ENCODE measurements at regions not wholly inside any gene's neighbourhood (a gene's known extent, or its start where the extent isn't known, plus 50 kb on each side); places are given as distances from the start of the nearest gene placed in this dataset.
"Not testable (repeated sequence)": the region's sequence is repeated elsewhere in the genome, so short reads cannot be mapped to it uniquely, and the experiment has no call there.

GRCh38 chr4:28296239-28296638 is 1435.6 kb downstream of the STIM2 start:
- H3K4me1 ChIP-seq (ENCODE audit: control insufficient read depth, insufficient read depth, low read length), result no peaks in the 10 kb centered on the region
- no peak overlapping the region for H3K4me3 ChIP-seq (ENCODE audit: low read depth in 2 of 2, low read length in 2 of 2)
- ChIA-PET CTCF (no interaction called here), POLR2A (no interaction called here)
- ATAC-seq, result no peak
- TF ChIP-seq POLR2AphosphoS5 (IDR thresholded peaks at IDR 0.05; ENCODE audit: low read depth, low read length) (no peak), TCF7L2 (IDR thresholded peaks at IDR 0.05; ENCODE audit: low read depth, low read length) (no peak), SIN3A (IDR thresholded peaks at IDR 0.05; ENCODE audit: borderline replicate concordance, insufficient read depth, low read depth, low read length) (no peak), REST (IDR thresholded peaks at IDR 0.05; ENCODE audit: insufficient read depth in 1 of 2, low read depth in 2 of 2, low read length in 1 of 2) (no peak), CTCF (IDR thresholded peaks at IDR 0.05) (no peak)
- no TSS peak for BruUV-seq (replicated peaks)
- no peak overlapping the region for H3K27ac ChIP-seq (ENCODE audit: low read length)
- H3K36me3 ChIP-seq (ENCODE audit: control insufficient read depth, insufficient read depth, low read length), result no peaks in the 10 kb centered on the region
- no peaks in the 10 kb centered on the region for H3K27me3 ChIP-seq (ENCODE audit: control insufficient read depth, insufficient read depth, low read length)
- intact Hi-C loops (cut with micrococcal nuclease; ENCODE audit: unreplicated experiment) (no loop called here), in situ Hi-C loops (cut with HindIII; ENCODE audit: low pct_unique_long_range_greater_than_20kb, low sequenced_read_pairs) (no loop called here)
- no peaks in the 10 kb centered on the region for H3K9me3 ChIP-seq (ENCODE audit: control insufficient read depth, insufficient read depth, low read depth, low read length)
- no peak for DNase-seq (ENCODE audit: low read depth, low spot score)

- TF ChIP-seq SIN3A (IDR thresholded peaks at IDR 0.05; ENCODE audit: borderline replicate concordance, insufficient read depth, low read depth, low read length), result no peak
- Histone ChIP-seq H3K9me3 (ENCODE audit: control insufficient read depth, insufficient read depth, low read depth, low read length) (no peaks in the 10 kb centered on the region), H3K4me3 (ENCODE audit: low read depth in 2 of 2, low read length in 2 of 2) (no peak overlapping the region), H3K36me3 (ENCODE audit: control insufficient read depth, insufficient read depth, low read length) (no peaks in the 10 kb centered on the region), H3K4me1 (ENCODE audit: control insufficient read depth, insufficient read depth, low read length) (no peaks in the 10 kb centered on the region), H3K27me3 (ENCODE audit: control insufficient read depth, insufficient read depth, low read length) (no peaks in the 10 kb centered on the region), H3K27ac (ENCODE audit: low read length) (no peak overlapping the region)
- no TSS peak for BruUV-seq (replicated peaks)
- in situ Hi-C loops (cut with HindIII; ENCODE audit: low pct_unique_long_range_greater_than_20kb, low sequenced_read_pairs), result no loop called here
- ChIA-PET CTCF (no interaction called here), POLR2A (no interaction called here)
- DNase-seq (ENCODE audit: low read depth, low spot score) (no peak), ATAC-seq (no peak)
- intact Hi-C loops (cut with micrococcal nuclease; ENCODE audit: unreplicated experiment), result no loop called here
Measured at GRCh38 chr4:28310926-28311325, 1450.3 kb downstream of the STIM2 start.

GRCh38 chr4:28312497-28312896 is 1451.9 kb downstream of the STIM2 start:
- in situ Hi-C loops (cut with HindIII; ENCODE audit: low pct_unique_long_range_greater_than_20kb, low sequenced_read_pairs); H3K27ac ChIP-seq (ENCODE audit: low read length); H3K4me1 ChIP-seq (ENCODE audit: control insufficient read depth, insufficient read depth, low read length); H3K9me3 ChIP-seq (ENCODE audit: control insufficient read depth, insufficient read depth, low read depth, low read length); ATAC-seq; H3K27me3 ChIP-seq (ENCODE audit: control insufficient read depth, insufficient read depth, low read length); POLR2A ChIA-PET; BruUV-seq (replicated peaks); CTCF ChIA-PET; intact Hi-C loops (cut with micrococcal nuclease; ENCODE audit: unreplicated experiment); H3K36me3 ChIP-seq (ENCODE audit: control insufficient read depth, insufficient read depth, low read length); H3K4me3 ChIP-seq (ENCODE audit: low read depth in 2 of 2, low read length in 2 of 2); DNase-seq (ENCODE audit: low read depth, low spot score): not testable (repeated sequence)

Data from Panc1 (cell line).